DOHH2 (cell line): ENCODE measurements at regions not wholly inside any gene's neighbourhood (a gene's known extent, or its start where the extent isn't known, plus 50 kb on each side); places are given as distances from the start of the nearest gene placed in this dataset.

Source experiments
- H3F3A ChIP-seq: fragments of 200-600 bp; sonication (generic), shearing (Covaris generic); 2 replicates; pipeline ENCODE4 v1.6.0; 2016; ENCODE audit warnings: antibody characterized with exemption, mild to moderate bottlenecking; ENCODE audit not compliant: control insufficient read depth, insufficient read depth
- H3K27ac ChIP-seq: fragments of 200-600 bp; sonication (generic); 2 replicates; pipeline ENCODE4 v1.5.1; 2014; ENCODE audit warnings: low read depth, mild to moderate bottlenecking, low read length, moderate library complexity
- H3K27me3 ChIP-seq: fragments of 200-600 bp; sonication (generic); 2 replicates; pipeline ENCODE4 v1.6.1; 2014; ENCODE audit warnings: mild to moderate bottlenecking, low read length, mixed read lengths; ENCODE audit not compliant: control insufficient read depth
- H3K36me3 ChIP-seq: fragments of 200-600 bp; sonication (generic); 2 replicates; pipeline ENCODE4 v1.6.1; 2014; ENCODE audit warnings: mild to moderate bottlenecking, low read length, moderate library complexity, mixed read lengths; ENCODE audit not compliant: control insufficient read depth
- H3K4me1 ChIP-seq: fragments of 200-600 bp; sonication (generic); 2 replicates; pipeline ENCODE4 v1.6.1; 2014; ENCODE audit warnings: mild to moderate bottlenecking, low read length, mixed read lengths; ENCODE audit not compliant: control insufficient read depth
- H3K4me2 ChIP-seq: fragments of 200-600 bp; sonication (generic); 2 replicates; pipeline ENCODE4 v1.6.0; 2014; ENCODE audit warnings: mild to moderate bottlenecking, low read length, moderate library complexity
- H3K4me3 ChIP-seq: fragments of 200-600 bp; sonication (generic); 2 replicates; pipeline ENCODE4 v1.5.1; 2014; ENCODE audit warnings: mild to moderate bottlenecking, low read length, mixed read lengths
- H3K79me2 ChIP-seq: fragments of 200-600 bp; sonication (generic); 2 replicates; pipeline ENCODE4 v1.6.1; 2014; ENCODE audit warnings: mild to moderate bottlenecking, low read length, mixed read lengths; ENCODE audit not compliant: control insufficient read depth
- H3K9me2 ChIP-seq: fragments of 200-600 bp; sonication (generic); replicated peaks from 2 replicates; pipeline ENCODE4 v1.6.1; 2014; ENCODE audit warnings: mild to moderate bottlenecking, low read length, mixed read lengths; ENCODE audit not compliant: control insufficient read depth
- H3K9me3 ChIP-seq: fragments of 200-600 bp; sonication (generic); 2 replicates; pipeline ENCODE4 v1.6.1; 2014; ENCODE audit warnings: antibody characterized with exemption, low read length, mixed read lengths; ENCODE audit not compliant: control insufficient read depth, insufficient read depth
- H4K20me1 ChIP-seq: fragments of 200-600 bp; sonication (generic); 2 replicates; pipeline ENCODE4 v1.6.0; 2014; ENCODE audit warnings: low read depth, mild to moderate bottlenecking, antibody characterized with exemption, low read length, moderate library complexity; ENCODE audit not compliant: control insufficient read depth, insufficient read depth
- CTCF ChIP-seq: fragments of 200-600 bp; sonication (generic); IDR thresholded peaks from one replicate; pipeline ENCODE4 v1.5.1; 2014; ENCODE audit warnings: antibody characterized with exemption, mild to moderate bottlenecking, low read depth, low read length; ENCODE audit not compliant: poor library complexity, severe bottlenecking
- EZH2phosphoT487 ChIP-seq: fragments of 200-600 bp; sonication (generic); IDR thresholded peaks from 2 replicates; pipeline ENCODE4 v1.6.1; 2017; ENCODE audit warnings: borderline replicate concordance, mild to moderate bottlenecking, antibody characterized with exemption, low read length, moderate library complexity, mixed read lengths

- Histone ChIP-seq H3K9me2 (no peaks in the 10 kb centered on the region), H3K9me3 (no peaks in the 10 kb centered on the region), H3K79me2 (no peaks in the 10 kb centered on the region), H3K4me2 (no peak overlapping the region), H3K4me1 (peaks cover 38% of the 10 kb centered on the region), H3K4me3 (no peak overlapping the region), H3K36me3 (no peaks in the 10 kb centered on the region), H4K20me1 (no peaks in the 10 kb centered on the region), H3F3A (no peaks in the 10 kb centered on the region), H3K27me3 (no peaks in the 10 kb centered on the region), H3K27ac (no peak overlapping the region)
- TF ChIP-seq CTCF (no peak), EZH2phosphoT487 (no peak)
These were observed 61.7 kb upstream of the DTNA start for GRCh38 chr18:34648269-34648985.

- Histone ChIP-seq H3K36me3 (no peaks in the 10 kb centered on the region), H3K4me2 (no peak overlapping the region), H3K27ac (no peak overlapping the region), H3K4me3 (no peak overlapping the region), H3K9me2 (no peaks in the 10 kb centered on the region), H3K9me3 (no peaks in the 10 kb centered on the region), H3K27me3 (no peaks in the 10 kb centered on the region), H3F3A (no peaks in the 10 kb centered on the region), H3K4me1 (peaks cover 38% of the 10 kb centered on the region), H4K20me1 (no peaks in the 10 kb centered on the region), H3K79me2 (no peaks in the 10 kb centered on the region)
- TF ChIP-seq CTCF (no peak), EZH2phosphoT487 (no peak)
These were observed 61.0 kb upstream of the DTNA start for GRCh38 chr18:34649080-34649479.

- peak overlapping the region; percentile 15 for H3K27ac ChIP-seq
- H3K4me1 ChIP-seq = peaks cover 38% of the 10 kb centered on the region
- no peaks in the 10 kb centered on the region for H3K27me3 ChIP-seq
- no peaks in the 10 kb centered on the region for H3F3A ChIP-seq
- no peaks in the 10 kb centered on the region for H3K9me2 ChIP-seq
- TF ChIP-seq EZH2phosphoT487 (no peak), CTCF (no peak)
- H3K4me3 ChIP-seq = peak overlapping the region; percentile 35
- peak overlapping the region; percentile 45 for H3K4me2 ChIP-seq
- H4K20me1 ChIP-seq = no peaks in the 10 kb centered on the region
- no peaks in the 10 kb centered on the region for H3K9me3 ChIP-seq
- no peaks in the 10 kb centered on the region for H3K79me2 ChIP-seq
- no peaks in the 10 kb centered on the region for H3K36me3 ChIP-seq
These were observed 60.0 kb upstream of the DTNA start for GRCh38 chr18:34650121-34650545.
